Suprapubic skin (tissue), 4 donors: ENCODE measurements at regions not wholly inside any gene's neighbourhood (a gene's known extent, or its start where the extent isn't known, plus 50 kb on each side); places are given as distances from the start of the nearest gene placed in this dataset.

Experiments used
- DNase-seq, 2 donors: peaks; one replicate each; pipeline ENCODE4 v3.0.0-alpha.2; 2019; ENCODE audit warnings: low spot score in 2 of 2
- H3K27ac ChIP-seq: fragments of 200-600 bp; sonication (generic); one replicate; pipeline ENCODE4 v1.5.1; 2019
- H3K27me3 ChIP-seq: fragments of 200-600 bp; sonication (generic); one replicate; pipeline ENCODE4 v1.5.1; 2019
- H3K36me3 ChIP-seq: fragments of 200-600 bp; sonication (generic); one replicate; pipeline ENCODE4 v1.5.1; 2019
- H3K4me1 ChIP-seq: fragments of 200-600 bp; sonication (generic); one replicate; pipeline ENCODE4 v1.5.1; 2019
- H3K4me3 ChIP-seq: fragments of 200-600 bp; sonication (generic); one replicate; pipeline ENCODE4 v1.5.1; 2019; ENCODE audit warnings: mild to moderate bottlenecking
- H3K9me3 ChIP-seq: fragments of 200-600 bp; sonication (generic); one replicate; pipeline ENCODE4 v1.5.1; 2019
- CTCF ChIP-seq, 2 donors: fragments of 200-600 bp in 1 of 2; fragments of 450-650 bp in 1 of 2; sonication (generic) in 1 of 2; IDR thresholded peaks; one replicate each; pipeline ENCODE4 v1.5.1; 2016 to 2019; ENCODE audit warnings: antibody characterized with exemption in 2 of 2, mild to moderate bottlenecking in 1 of 2, moderate library complexity in 1 of 2
- EP300 ChIP-seq: sonication (generic); formaldehyde crosslinking; IDR thresholded peaks from one replicate; pipeline ENCODE4 v1.6.1; 2017; ENCODE audit warnings: antibody characterized with exemption
- POLR2A ChIP-seq, 2 donors: fragments of 450-650 bp; IDR thresholded peaks; one replicate each; pipeline ENCODE4 v1.6.1; 2017; ENCODE audit warnings: antibody characterized with exemption in 2 of 2, mild to moderate bottlenecking in 2 of 2, moderate library complexity in 2 of 2
- POLR2AphosphoS5 ChIP-seq, 3 donors: sonication (generic); formaldehyde crosslinking; IDR thresholded peaks; one replicate each; pipeline ENCODE4 v1.6.1; 2017; ENCODE audit warnings: antibody characterized with exemption in 3 of 3
- WGBS: methylation state at CpG from one replicate; pipeline ENCODE4 v1.1.5; 2018; 5-methylcytosine and 5-hydroxymethylcytosine counted together

GRCh38 chr9:27672718-27673117 is 99.4 kb upstream of the C9orf72 start:
- Histone ChIP-seq H3K9me3 (no peaks in the 10 kb centered on the region), H3K27me3 (no peaks in the 10 kb centered on the region), H3K4me1 (no peaks in the 10 kb centered on the region), H3K36me3 (no peaks in the 10 kb centered on the region), H3K27ac (no peak overlapping the region), H3K4me3 (no peak overlapping the region)
- no peak for DNase-seq
- WGBS: 82% methylated on average over 3 of the region's 3 CpGs
- TF ChIP-seq POLR2A (IDR thresholded peaks at IDR 0.05) (no peak), CTCF (IDR thresholded peaks at IDR 0.05) (no peak), EP300 (no peak), POLR2AphosphoS5 (IDR thresholded peaks at IDR 0.05) (no peak)

GRCh38 chr9:27673641-27674040 is 100.4 kb upstream of the C9orf72 start:
- no peaks in the 10 kb centered on the region for H3K9me3 ChIP-seq
- no peak for DNase-seq
- no peaks in the 10 kb centered on the region for H3K36me3 ChIP-seq
- H3K4me1 ChIP-seq: no peaks in the 10 kb centered on the region
- no peak for TF ChIP-seq CTCF (IDR thresholded peaks at IDR 0.05)
- no peak for TF ChIP-seq POLR2A (IDR thresholded peaks at IDR 0.05)
- TF ChIP-seq EP300: no peak
- no peak for TF ChIP-seq POLR2AphosphoS5 (IDR thresholded peaks at IDR 0.05)
- H3K27me3 ChIP-seq: no peaks in the 10 kb centered on the region
- no peak overlapping the region for H3K27ac ChIP-seq
- WGBS: 78% methylated on average over 3 of the region's 3 CpGs
- no peak overlapping the region for H3K4me3 ChIP-seq

- no peaks in the 10 kb centered on the region for H3K4me1 ChIP-seq
- no peaks in the 10 kb centered on the region for H3K36me3 ChIP-seq
- H3K27me3 ChIP-seq: no peaks in the 10 kb centered on the region
- WGBS: 88% methylated on average over 6 of the region's 6 CpGs
- no peak for DNase-seq
- no peak overlapping the region for H3K27ac ChIP-seq
- no peak overlapping the region for H3K4me3 ChIP-seq
- H3K9me3 ChIP-seq: no peaks in the 10 kb centered on the region
- TF ChIP-seq CTCF (IDR thresholded peaks at IDR 0.05): no peak
Measured at GRCh38 chr9:27675354-27675753, 102.1 kb upstream of the C9orf72 start.

- TF ChIP-seq POLR2AphosphoS5 (IDR thresholded peaks at IDR 0.05) (no peak), POLR2A (IDR thresholded peaks at IDR 0.05) (no peak), CTCF (IDR thresholded peaks at IDR 0.05) (no peak), EP300 (no peak)
- Histone ChIP-seq H3K27ac (no peak overlapping the region), H3K36me3 (no peaks in the 10 kb centered on the region), H3K4me3 (no peak overlapping the region), H3K9me3 (no peaks in the 10 kb centered on the region), H3K4me1 (no peaks in the 10 kb centered on the region), H3K27me3 (no peaks in the 10 kb centered on the region)
- 92% methylated on average over 2 of the region's 2 CpGs for WGBS
- no peak for DNase-seq
Measured at GRCh38 chr9:27676827-27677226, 103.5 kb upstream of the C9orf72 start.

- Histone ChIP-seq H3K27me3 (no peaks in the 10 kb centered on the region), H3K9me3 (no peaks in the 10 kb centered on the region), H3K27ac (no peak overlapping the region), H3K4me1 (no peaks in the 10 kb centered on the region), H3K36me3 (no peaks in the 10 kb centered on the region), H3K4me3 (no peak overlapping the region)
- 91% methylated on average over 2 of the region's 2 CpGs for WGBS
- DNase-seq: no peak
- no peak for TF ChIP-seq POLR2AphosphoS5 (IDR thresholded peaks at IDR 0.05)
- no peak for TF ChIP-seq EP300
- no peak for TF ChIP-seq CTCF (IDR thresholded peaks at IDR 0.05)
- TF ChIP-seq POLR2A (IDR thresholded peaks at IDR 0.05): no peak
Measured at GRCh38 chr9:27679338-27679737, 106.1 kb upstream of the C9orf72 start.
